Stomach (tissue), 4 donors: ENCODE measurements at regions not wholly inside any gene's neighbourhood (a gene's known extent, or its start where the extent isn't known, plus 50 kb on each side); places are given as distances from the start of the nearest gene placed in this dataset.

Experiments
- EP300 ChIP-seq: sonication (generic); formaldehyde crosslinking; IDR thresholded peaks from one replicate; pipeline ENCODE4 v1.6.1; 2017; ENCODE audit warnings: antibody characterized with exemption
- POLR2A ChIP-seq, 4 donors: fragments of 450-650 bp; IDR thresholded peaks; one replicate each; pipeline ENCODE4 v1.6.1; 2016; ENCODE audit warnings: antibody characterized with exemption in 4 of 4, control low read depth in 2 of 4, mild to moderate bottlenecking in 1 of 4, moderate library complexity in 1 of 4
- TF ChIP-seq, protein P1 (sequence below), 7 experiments: fragments of 450-650 bp in 4 of 7; fragments of 200-600 bp in 3 of 7; sonication (generic) in 3 of 7; IDR thresholded peaks; one replicate each; pipeline ENCODE4 v1.5.1; 2016 to 2019; ENCODE audit warnings: antibody characterized with exemption in 7 of 7, control low read depth in 2 of 7, mild to moderate bottlenecking in 1 of 7

DNA sequence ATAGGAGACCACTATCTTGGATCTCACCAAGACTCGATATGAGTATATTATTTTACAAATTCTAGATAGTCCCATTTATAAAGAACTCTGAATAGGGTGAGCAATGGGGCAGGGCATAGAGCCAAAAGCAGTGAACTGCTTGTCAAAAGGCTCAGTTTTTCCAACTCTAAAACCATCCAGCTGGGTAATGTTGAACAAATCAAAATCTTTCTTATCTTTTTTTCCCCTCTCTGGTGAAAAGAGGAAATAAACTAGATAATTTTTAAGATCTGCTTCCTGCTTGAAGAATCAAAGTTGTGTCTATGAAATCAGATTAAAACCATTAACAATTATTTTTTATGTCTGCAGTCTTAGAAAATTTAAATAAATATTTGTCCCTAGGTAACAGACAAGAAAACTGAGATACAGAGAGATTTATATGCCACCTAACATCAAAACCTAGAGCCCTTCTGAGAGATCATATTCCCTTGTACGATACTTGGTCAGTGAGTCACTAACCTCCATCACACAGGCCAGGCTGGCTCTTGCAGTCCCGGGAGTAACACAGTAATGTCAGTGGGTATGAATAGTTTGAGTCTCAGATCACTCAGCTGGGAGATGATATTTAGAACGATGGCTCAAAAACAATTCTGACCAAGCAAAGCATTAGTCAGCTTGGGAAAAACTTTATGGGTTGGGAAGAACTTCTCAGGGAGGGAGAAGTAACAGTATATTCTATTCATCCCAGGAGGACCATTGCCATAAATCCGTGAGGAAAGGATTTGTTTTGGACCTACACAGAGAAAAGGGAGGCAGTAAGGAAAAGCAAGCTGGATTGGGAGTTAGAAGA lies 178.8 kb downstream of the REEP3 start:
- TF ChIP-seq, protein P1, sequence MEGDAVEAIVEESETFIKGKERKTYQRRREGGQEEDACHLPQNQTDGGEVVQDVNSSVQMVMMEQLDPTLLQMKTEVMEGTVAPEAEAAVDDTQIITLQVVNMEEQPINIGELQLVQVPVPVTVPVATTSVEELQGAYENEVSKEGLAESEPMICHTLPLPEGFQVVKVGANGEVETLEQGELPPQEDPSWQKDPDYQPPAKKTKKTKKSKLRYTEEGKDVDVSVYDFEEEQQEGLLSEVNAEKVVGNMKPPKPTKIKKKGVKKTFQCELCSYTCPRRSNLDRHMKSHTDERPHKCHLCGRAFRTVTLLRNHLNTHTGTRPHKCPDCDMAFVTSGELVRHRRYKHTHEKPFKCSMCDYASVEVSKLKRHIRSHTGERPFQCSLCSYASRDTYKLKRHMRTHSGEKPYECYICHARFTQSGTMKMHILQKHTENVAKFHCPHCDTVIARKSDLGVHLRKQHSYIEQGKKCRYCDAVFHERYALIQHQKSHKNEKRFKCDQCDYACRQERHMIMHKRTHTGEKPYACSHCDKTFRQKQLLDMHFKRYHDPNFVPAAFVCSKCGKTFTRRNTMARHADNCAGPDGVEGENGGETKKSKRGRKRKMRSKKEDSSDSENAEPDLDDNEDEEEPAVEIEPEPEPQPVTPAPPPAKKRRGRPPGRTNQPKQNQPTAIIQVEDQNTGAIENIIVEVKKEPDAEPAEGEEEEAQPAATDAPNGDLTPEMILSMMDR (IDR thresholded peaks at IDR 0.05), result no peak
- TF ChIP-seq POLR2A (IDR thresholded peaks at IDR 0.05), result no peak
- no peak for TF ChIP-seq EP300
